ENCODE measurements at regions not wholly inside any gene's neighbourhood (a gene's known extent, or its start where the extent isn't known, plus 50 kb on each side); places are given as distances from the start of the nearest gene placed in this dataset.
"Not testable (repeated sequence)": the region's sequence is repeated elsewhere in the genome, so short reads cannot be mapped to it uniquely, and the experiment has no call there.

DNA sequence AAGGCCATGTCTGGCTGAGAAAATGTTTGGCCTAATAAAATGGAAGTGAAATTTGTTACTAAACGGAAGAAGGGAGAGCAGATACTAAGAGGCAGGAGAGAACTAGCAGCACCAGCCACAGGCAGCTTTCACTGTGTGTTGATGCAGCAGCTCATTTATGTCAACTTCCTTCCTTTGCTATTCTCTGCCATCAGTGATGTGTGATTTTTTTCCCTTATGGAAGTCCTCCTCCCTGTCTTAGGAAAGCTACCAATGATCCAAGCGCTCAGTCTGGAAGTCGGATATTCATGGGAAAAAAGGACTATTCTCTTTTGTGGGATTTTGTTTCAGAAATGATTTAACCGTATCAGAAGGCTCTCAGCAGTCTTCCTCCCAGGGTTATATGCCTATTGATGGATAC, 1629.2 kb downstream of the CDH8 start:
- TF ChIP-seq, protein P1, sequence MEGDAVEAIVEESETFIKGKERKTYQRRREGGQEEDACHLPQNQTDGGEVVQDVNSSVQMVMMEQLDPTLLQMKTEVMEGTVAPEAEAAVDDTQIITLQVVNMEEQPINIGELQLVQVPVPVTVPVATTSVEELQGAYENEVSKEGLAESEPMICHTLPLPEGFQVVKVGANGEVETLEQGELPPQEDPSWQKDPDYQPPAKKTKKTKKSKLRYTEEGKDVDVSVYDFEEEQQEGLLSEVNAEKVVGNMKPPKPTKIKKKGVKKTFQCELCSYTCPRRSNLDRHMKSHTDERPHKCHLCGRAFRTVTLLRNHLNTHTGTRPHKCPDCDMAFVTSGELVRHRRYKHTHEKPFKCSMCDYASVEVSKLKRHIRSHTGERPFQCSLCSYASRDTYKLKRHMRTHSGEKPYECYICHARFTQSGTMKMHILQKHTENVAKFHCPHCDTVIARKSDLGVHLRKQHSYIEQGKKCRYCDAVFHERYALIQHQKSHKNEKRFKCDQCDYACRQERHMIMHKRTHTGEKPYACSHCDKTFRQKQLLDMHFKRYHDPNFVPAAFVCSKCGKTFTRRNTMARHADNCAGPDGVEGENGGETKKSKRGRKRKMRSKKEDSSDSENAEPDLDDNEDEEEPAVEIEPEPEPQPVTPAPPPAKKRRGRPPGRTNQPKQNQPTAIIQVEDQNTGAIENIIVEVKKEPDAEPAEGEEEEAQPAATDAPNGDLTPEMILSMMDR (conservative IDR thresholded peaks at IDR 0.05; ENCODE audit: low read length) = no peak
- no peak for DNase-seq (ENCODE audit: low read depth)
- no peak overlapping the region for H3K4me3 ChIP-seq (ENCODE audit: low read length)

DNA sequence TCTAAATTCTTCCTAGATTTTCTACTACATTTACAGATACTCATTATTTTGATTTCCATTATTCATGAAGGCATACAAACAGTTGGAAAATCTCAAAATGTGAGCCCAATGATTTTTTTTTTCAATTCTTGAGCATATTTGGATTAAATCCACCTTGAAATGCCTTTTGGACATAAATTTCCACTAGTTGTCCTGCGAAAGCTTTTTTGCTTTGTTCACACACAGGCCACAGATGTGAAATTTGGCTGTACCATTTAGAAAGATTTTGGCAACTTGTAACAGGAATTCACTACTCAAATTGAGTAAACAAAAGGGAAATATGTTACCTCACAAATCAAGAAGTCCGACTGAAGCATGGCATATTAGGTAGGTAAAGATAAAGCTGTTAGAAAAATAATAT, 1631.0 kb downstream of the CDH8 start:
- H3K4me3 ChIP-seq (ENCODE audit: low read length) = no peak overlapping the region
- DNase-seq (ENCODE audit: low read depth) = no peak
- TF ChIP-seq, protein P1 (conservative IDR thresholded peaks at IDR 0.05; ENCODE audit: low read length) = no peak

DNA sequence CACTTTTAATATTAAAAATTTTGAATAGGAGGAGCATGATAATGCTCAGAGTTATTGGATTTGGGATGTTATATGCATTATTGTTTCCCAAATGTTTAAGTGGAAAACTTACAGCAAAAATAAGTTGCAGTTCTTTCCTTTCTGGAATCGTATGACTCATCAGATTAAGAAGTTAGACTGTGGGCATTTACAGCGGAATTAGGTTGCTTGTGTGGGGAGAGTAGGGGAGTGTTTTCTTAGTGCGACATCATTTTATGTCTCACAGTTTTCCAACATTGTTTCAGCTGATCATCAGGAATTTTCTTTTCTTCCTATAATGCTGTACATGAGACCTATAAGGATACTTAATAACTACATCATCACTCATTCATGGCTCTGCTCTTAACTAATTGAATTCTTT, 1631.8 kb downstream of the CDH8 start:
- TF ChIP-seq, protein P1 (conservative IDR thresholded peaks at IDR 0.05; ENCODE audit: low read length) = no peak
- no peak for DNase-seq (ENCODE audit: low read depth)
- H3K4me3 ChIP-seq (ENCODE audit: low read length) = no peak overlapping the region

DNA sequence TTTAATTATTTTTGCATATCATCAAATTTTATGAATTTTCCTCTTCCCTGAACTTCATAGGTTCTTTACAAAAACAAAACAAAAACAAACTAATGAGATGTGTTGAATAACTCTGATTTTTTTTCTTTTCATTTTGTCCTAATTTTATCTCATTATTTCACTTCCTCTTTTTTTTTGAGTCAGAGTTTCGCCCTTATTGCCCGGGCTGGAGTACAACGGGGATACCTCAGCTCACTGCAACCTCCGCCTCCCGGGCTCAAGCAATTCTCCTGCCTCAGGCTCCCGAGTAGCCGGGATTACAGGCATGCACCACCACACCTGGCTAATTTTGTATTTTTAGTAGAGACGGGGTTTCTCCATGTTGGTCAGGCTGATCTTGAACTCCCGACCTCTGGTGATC, 1633.3 kb downstream of the CDH8 start:
- DNase-seq (ENCODE audit: low read depth); H3K4me3 ChIP-seq (ENCODE audit: low read length): not testable (repeated sequence)

DNA sequence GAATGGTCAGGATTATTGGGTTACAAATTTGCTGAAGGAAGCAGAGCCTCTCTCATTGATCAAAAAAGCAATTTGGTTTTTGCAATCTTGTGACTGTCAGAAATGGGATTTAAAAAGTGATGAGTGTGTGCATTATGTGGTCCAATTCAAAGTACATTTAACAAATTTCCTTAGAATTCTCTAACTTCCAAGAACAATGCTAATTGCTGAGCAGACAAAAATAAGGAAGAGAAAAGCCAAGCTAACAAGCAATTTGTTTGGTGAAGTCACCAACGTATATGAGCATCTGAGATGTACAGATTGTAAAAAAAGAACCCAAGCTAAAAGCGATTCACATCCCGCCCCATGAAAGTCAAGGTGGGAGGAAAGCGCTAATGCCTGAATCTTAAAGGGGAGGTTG, 1643.9 kb downstream of the CDH8 start:
- no peak for DNase-seq (ENCODE audit: low read depth)
- no peak overlapping the region for H3K4me3 ChIP-seq (ENCODE audit: low read length)
- TF ChIP-seq, protein P1 (conservative IDR thresholded peaks at IDR 0.05; ENCODE audit: low read length) = no peak

DNA sequence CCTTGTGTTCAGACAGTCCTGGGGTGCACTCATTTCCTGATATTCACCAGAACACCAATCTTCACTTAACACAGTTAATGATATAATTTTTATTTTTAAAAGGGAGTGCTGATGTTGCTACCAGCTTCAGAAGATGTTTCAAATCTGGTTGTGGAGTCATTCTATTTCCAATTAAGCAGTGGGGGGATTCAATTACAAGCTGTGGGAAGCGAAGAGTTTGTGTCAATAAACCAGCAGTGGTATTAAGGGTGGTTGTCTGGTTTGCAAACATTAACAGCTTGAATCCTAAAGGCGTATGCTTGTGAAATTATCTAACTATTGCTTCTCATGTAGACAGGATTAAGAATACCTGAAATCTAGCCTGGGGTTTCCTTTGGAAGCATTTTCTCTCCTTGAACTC, 1637.5 kb upstream of the GOT2 start:
- no peak overlapping the region for H3K4me3 ChIP-seq (ENCODE audit: low read length)
- TF ChIP-seq, protein P1 (conservative IDR thresholded peaks at IDR 0.05; ENCODE audit: low read length) = no peak
- DNase-seq (ENCODE audit: low read depth) = no peak

DNA sequence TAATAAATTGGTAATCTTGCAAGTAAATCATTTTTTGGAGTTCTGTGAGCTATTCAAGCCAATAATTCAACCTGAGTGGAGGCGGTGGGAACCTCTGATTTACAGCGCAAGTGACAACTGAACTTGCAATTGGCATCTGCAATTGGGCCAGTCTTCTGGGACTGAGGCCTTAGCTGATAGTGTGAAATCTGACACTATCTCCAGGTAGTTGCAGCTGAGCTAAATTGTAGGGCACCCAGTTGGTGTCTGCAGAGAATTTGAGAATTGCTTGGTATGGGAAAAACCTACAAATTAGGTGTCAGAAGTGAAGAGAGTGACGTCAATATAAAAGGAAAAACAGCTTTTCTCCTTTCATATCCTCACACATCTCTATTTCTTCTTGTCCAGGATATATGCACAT, 1633.6 kb upstream of the GOT2 start:
- DNase-seq (ENCODE audit: low read depth) = no peak
- no peak overlapping the region for H3K4me3 ChIP-seq (ENCODE audit: low read length)
- TF ChIP-seq, protein P1 (conservative IDR thresholded peaks at IDR 0.05; ENCODE audit: low read length) = no peak

DNA sequence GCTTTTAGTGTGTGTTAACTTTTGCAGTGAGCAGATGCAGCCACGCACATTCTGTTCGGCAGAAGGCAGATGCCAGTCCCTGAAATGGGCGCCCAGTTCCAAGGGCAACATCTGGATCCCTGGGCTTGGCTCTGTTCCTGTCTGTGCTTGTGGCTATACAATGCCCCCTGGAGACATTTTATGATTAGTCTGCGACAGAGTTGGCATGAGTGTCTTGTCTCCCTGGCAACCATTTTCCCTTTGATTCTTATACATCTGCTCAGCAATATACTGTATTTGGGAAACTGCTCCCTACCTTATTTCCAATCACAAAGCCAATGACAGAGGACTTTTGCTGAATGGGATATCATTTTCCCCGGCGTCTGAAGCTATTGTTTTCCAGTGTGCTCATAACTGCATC, 1629.5 kb upstream of the GOT2 start:
- H3K4me3 ChIP-seq (ENCODE audit: low read length) = no peak overlapping the region
- no peak for DNase-seq (ENCODE audit: low read depth)
- TF ChIP-seq, protein P1 (conservative IDR thresholded peaks at IDR 0.05; ENCODE audit: low read length) = no peak

DNA sequence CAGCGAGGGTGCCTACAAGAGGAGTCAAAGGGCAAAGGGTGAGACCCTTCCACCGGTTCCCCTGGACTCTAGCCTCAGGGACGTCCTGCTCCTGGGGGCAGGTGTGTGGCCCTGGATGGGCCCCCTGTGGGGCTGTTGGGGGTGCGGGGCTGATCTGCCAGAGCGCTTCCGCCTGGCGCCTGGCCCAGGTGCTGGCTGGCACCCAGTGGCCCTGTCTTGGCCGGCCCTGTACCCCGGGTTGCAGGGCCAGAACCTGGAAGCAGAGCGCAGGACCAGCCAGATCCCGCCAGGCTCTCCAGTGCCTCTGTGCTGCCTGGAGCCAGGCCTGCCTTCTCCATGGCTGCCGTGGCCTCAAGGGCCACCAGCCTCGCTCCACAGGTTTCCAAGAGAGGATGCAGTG, 1625.8 kb upstream of the GOT2 start:
- not testable (repeated sequence) for H3K4me3 ChIP-seq (ENCODE audit: low read length); DNase-seq (ENCODE audit: low read depth)

DNA sequence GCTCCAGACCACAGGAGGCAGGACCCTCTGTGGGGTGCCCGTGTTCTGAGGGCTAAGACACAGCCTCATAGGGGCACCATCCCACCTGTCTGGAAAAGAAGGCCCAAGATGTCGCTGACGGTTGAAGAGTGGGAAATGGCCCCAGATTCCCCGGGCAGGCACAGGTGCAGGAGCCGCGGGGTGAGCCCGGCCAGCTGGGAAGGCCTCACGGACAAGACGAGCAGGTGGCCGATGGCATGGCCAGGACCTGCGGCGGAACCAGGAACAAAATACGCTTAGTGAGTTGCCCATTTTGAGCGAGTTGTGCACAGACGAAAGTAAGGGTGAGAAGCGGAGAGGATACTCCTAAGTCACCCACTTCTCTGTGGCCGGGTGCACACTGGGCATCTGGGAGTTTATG, 1625.3 kb upstream of the GOT2 start:
- H3K4me3 ChIP-seq (ENCODE audit: low read length); DNase-seq (ENCODE audit: low read depth): not testable (repeated sequence)

DNA sequence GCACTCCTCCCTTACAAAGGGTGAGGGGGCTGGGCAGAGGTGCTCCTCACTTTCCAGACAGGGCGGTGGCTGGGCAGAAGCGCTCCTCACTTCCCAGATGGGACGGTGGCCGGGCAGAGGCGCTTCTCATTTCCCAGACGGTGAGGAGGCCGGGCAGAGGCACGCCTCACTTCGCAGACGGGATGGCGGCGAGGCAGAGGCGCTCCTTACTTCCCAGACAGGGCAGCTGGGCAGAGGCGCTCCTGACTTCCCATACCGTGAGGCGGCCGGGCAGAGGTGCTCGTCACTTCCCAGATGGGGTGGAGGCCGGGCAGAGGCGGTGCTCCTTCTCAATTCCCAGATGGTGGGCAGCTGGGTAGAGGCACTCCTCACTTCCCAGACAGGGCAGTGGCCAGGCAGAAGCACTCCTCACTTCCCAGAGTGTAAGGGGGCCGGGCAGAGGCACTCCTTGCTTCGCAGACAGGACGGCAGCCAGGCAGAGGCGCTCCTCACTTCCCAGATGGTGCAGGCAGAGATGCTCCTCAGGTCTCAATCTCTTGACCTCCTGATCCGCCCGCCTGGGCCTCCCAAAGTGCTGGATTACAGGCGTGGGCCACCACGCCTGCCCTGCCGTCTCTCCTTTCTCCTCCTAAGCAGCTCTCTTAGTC, 1623.9 kb upstream of the GOT2 start:
- DNase-seq (ENCODE audit: low read depth); H3K4me3 ChIP-seq (ENCODE audit: low read length): not testable (repeated sequence)

All from AG10803 (cell line).